ENCODE measurements at regions not wholly inside any gene's neighbourhood (a gene's known extent, or its start where the extent isn't known, plus 50 kb on each side); places are given as distances from the start of the nearest gene placed in this dataset.
"Not testable (repeated sequence)": the region's sequence is repeated elsewhere in the genome, so short reads cannot be mapped to it uniquely, and the experiment has no call there.

DNA sequence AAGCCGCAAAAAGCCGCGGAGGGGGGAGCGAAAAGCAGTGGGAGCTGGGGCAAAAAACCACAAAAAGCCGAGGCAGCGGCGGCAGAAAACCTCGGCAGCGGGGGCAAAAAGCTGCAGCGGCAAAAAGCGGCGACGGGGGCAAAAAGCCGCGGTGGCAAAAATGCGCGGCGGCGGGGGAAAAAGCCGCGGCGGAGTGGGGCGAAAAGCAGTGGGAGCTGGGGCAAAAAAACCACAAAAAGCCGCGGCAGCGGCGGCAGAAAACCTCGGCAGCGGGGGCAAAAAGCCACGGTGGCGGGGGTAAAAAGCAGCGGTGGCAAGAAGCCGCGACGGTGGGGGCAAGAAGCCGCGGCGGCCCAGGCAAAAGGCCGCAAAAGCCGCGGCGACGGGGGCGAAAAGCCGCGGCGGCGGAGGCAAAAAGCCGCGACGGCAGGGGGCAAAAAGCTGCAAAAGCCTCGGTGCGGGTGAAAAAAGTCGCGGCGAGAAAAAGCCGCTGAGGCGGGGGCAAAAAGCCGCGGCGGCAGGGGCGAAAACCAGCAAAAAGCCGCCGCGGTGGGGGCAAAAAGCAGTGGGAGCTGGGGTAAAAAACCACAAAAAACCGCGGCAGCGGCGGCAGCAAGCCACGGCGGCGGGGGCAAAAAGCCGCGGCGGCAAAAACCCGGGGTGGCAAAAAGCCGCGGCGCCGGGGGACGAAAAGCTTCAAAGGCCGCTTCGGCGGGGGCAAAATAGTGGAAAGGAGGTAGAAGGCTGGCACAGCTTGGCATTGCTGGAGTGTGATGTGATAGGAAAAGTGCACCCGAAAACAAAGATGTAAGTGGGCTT lies 135.9 kb downstream of the ZNF92 start:
- DNase-seq (ENCODE audit: low read depth in 1 of 2, low spot score in 1 of 2), result no peak

DNA sequence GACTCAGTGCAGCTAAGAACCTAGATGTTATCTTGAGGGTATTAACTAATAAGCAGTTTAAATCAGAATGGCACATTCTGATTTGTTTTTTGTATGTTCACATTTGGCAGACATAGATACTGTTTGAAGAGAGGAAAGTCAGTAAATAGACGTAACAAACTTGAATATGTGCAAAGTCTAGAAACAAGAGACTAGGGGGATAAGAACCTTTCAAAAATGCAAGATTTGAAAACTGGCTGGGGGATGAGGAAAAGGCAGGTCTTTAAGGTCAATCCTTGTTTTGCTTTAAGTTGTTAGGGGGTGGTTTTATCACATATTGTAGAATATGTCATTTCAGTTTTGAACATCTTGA lies 136.5 kb downstream of the ZNF92 start:
- DNase-seq (ENCODE audit: low read depth in 1 of 2, low spot score in 1 of 2), result not testable (repeated sequence)

DNA sequence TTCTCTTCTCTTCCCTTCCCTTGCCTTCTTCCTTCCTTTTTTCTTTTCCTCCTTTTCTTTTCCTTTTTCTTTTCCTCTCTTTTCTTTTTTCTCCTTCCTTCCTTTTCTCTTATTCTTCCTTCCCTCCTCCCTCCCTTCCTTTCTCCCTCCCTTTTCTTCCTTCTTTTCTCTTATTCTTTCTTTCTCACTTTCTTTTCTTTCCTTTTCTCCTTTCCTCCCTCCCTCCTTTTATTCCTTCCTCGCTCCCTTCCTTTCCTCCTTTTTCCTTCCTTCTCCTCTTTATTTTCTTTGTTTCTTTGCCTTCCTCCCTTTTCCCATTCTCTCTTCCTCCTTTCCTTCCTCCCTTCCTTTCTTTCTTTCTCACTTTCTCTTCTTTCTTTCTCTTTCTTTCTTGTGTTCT lies 146.1 kb downstream of the ZNF92 start:
- not testable (repeated sequence) for DNase-seq (ENCODE audit: low read depth in 1 of 2, low spot score in 1 of 2)

DNA sequence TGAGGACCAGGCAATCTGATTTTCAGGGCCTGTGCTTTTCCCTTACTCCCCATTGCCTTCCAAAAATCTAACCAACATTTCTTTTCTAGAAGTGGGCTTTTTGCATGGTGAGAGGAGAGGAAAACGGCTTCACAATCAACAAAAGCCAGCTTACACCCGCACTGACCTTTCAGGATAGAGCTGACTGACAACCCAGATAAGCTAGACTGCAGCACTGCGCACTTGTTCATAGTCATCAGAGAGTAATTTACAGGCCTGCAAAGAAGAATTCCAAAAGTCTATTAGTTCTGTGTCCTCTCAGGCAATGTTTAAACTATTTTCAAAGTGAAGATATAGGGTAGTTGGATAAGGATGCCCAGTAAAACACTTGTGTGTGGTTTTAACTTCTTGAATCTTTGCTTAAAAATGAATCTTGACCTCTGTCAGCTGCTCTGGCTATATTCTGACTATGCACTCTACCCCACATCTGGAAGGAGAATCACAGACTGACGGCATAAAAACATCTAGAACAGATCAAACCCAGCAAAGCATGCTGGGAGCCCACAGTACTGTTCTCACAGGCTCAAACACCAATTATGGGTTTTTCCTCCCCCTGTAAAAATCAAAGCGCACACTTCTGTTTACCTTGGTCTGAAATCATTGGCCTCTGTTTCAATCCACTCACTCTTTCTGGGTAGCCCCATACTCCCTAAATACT lies 172.0 kb downstream of the ZNF92 start:
- DNase-seq (ENCODE audit: low read depth in 1 of 2, low spot score in 1 of 2), result not testable (repeated sequence)

DNA sequence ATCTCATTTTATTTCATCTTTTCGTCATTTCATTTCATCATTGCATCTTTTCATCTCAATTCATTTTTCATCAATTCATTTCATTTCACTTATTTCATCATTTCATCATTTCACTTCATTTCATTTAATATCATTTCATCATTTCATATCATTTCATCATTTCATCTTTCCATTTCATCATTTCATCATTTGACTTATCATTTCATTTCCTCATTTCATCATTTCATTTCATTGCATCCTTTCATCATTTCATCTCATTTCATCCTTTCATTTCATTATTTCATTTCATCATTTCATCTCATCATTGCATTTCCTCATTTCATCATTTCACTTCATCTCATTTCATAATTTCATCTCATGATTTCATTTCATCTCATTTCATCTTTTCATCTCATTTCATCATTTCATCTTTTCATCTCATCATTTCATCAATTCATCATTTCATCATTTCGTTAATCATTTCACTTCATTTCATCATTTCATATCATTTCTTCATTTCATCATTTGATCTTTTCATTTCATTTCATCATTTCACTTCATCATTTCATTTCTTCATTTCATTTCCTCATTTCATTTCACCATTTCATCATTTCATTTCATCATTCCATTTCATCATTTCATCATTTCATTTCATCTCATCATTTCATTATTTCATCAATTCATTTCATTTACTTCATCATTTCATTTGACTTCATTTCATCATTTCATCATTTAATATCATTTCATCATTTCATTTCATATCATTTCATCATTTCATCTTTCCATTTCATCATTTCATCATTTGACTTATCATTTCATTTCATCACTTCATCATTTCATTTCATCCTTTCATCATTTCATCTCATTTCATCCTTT lies 176.2 kb downstream of the ZNF92 start:
- not testable (repeated sequence) for DNase-seq (ENCODE audit: low read depth in 1 of 2, low spot score in 1 of 2)

DNA sequence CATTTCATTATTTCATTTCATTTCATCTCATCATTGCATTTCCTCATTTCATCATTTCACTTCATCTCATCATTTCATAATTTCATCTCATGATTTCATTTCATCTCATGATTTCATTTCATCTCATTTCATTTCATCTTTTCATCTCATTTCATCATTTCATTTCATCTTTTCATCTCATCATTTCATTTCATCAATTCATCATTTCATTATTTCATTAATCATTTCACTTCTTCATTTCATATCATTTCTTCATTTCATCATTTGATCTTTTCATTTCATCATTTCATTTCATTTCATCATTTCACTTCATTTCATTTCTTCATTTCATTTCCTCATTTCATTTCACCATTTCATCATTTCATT lies 176.8 kb downstream of the ZNF92 start:
- DNase-seq (ENCODE audit: low read depth in 1 of 2, low spot score in 1 of 2), result not testable (repeated sequence)

DNA sequence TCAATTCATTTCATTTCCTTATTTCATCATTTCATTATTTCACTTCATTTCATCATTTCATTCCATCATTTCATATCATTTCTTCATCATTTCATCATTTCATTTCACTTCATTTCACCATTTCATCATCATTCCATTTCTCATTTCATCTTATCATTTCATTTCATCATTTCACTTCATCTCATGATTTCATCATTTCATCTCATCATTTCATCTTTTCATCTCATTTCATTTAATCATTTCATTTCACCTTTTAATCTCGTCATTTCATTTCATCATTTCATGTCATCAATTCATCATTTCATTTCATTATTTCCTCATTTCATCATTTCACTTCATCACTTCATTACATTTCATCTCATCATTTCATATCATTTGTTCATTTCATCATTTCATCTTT lies 177.4 kb downstream of the ZNF92 start:
- DNase-seq (ENCODE audit: low read depth in 1 of 2, low spot score in 1 of 2), result not testable (repeated sequence)

DNA sequence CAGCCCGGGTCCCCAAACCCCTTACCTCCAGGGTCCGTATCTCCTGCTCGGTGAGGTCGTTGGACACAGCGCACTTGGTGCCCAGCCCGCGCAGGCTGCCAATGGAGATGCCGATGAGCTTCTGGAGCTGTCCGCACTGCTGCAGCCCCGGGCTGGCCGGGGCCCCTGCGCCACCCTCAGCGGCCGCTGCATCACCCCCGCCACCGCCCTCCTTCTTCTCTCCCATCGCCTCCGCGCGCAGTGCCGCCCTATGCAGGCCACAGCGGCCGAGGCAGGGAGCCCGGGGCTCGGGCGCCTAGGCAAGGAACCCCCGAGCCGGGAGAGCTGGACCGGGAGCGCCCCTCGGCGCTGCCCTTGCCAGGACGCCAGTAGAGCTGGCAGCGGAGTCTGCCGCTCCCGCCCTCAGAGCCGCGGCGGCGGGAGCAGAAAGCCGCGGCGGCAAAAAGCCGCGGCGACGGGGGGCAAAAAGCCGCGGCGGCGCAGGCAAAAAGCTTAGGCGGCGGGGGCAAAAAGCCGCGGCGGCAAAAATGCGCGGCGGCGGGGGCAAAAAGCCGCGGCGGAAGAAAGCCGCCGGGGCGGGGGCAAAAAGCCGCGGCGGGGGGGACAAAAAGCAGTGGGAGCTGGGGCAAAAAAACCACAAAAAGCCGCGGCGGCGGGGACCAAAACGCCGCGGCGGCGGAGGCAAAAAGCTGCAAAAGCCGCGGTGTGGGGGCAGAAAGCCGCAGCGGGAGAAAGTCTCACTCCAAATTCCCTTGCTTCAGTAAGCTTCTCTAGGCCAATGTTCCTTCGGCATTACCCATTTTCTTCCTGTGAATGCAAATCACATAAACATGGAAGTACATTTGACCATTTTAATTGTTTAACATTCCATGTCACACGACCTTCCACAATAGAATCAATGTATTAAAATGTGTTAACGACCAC lies 181.2 kb downstream of the ZNF92 start:
- DNase-seq (ENCODE audit: low read depth in 1 of 2, low spot score in 1 of 2), result not testable (repeated sequence)

DNA sequence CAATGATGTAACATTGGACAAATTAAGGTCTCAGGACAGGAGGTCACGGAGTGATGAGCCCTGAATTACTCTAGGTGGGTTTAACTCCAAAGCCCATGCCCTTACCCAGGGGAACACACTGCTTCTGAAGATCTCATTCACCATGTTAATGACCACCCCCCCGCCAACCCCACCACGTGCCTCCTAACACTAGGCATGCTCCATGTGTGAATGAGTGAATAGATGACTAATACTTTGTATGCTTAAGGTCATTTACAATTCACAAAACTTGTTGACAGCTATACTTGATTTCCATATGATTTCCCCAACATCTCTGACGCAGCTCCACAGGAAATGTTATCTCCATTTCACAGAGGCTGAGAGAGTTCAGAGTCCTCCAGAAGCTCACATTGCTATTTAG lies 184.9 kb downstream of the ZNF92 start:
- DNase-seq (ENCODE audit: low read depth in 1 of 2, low spot score in 1 of 2), result not testable (repeated sequence)

DNA sequence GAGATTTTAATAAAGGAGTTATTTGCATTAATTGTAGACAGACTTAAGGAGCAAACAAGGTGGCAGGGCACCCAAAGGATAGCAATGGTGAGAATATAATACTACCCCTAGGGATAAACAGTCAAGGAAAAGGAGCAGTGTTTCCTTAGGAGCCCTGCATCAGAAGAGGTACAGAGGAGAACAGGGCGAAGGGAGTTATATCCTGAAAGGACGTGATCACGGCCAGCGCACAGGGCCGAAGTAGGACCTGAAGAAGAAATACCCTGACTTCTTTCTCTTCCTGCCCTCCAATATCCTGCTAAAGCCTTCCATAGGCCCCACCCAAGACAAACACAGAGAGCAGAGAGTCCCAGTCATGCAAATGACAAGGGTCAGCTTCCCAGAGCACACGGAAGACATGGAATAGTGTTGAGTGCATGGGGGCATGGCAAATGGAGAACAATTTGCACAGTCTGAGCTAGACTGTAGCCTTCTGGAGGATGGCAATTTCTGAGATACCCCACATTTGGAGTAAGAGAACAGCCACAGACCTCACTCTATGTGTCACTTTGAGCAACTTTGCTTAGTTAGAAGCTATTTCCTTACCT lies 188.2 kb downstream of the ZNF92 start:
- not testable (repeated sequence) for DNase-seq (ENCODE audit: low read depth in 1 of 2, low spot score in 1 of 2)

DNA sequence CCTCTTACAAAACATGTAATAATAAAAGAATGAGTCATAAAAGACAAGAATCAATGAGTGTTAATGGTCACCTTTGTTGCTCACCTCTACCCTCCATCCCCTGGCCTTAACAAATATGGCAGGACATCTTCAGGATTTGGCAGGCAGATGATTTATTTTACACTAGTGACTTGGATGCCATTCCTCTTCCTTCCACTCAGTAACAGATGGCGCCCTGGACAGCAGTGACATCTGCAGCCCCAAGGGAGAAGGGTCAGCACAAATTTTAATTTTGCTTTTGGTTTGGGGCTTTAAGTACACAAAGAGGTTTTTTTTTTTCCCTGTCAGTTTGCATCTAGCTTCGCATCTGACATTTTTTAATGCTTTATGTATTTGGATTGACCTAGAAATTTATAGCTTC lies 188.9 kb downstream of the ZNF92 start:
- DNase-seq (ENCODE audit: low read depth in 1 of 2, low spot score in 1 of 2), result not testable (repeated sequence)

DNA sequence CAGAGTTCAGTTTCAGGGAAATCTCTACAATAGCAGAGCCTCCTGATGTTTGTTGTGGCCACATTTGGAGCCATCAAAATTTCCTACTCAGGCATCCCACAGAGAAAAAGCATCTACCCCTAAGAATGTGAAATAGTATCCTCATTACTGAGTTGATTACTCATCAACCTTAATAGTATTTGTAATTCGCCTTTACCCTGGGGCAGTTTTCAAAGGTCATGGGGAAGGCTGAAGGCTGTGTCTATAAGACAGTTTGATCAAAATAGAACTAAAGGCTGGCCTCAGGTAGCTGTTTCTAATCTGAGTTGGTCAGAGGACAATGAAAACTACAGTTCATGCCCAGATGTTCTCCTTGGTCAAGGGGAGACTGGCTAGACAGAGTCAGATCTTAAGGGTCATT lies 189.7 kb downstream of the ZNF92 start:
- DNase-seq (ENCODE audit: low read depth in 1 of 2, low spot score in 1 of 2), result not testable (repeated sequence)

DNA sequence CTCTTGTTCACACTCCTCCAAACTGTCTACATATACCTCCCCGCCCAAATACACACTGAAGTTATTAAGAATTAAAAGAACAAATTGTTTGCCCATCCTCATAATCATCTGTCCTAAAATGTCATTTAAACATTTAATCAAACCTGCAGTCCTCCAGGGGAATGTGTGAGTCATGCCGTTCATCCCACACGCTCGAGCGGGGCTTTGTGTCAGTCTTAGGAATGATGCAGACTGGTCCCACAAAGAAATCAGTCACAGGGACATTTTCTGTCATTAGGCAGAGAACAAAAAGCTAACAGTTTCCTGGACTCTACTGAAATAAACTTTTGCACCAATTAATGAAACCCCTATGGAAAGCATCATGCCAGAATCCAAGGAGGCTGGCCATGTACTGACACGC lies 194.6 kb downstream of the ZNF92 start:
- not testable (repeated sequence) for DNase-seq (ENCODE audit: low read depth in 1 of 2, low spot score in 1 of 2)

DNA sequence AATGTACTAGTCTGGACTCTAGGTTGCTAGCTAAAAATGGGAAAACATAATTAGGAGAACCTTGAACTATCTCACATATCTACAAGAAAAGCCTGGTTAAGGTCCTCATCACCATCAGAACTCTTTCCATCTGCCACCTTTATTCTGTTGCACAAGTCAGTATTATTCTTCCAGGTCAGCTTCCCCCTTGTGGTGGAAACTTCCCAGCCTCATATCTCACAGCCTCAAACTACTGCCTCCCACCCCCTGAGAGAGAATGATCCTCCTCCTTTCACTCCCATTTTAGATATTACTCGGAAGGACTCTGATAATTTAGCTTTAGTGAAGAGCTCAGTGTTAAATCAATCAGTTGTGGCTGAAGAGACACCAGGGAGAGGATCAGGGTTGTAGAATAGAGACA lies 197.3 kb downstream of the ZNF92 start:
- not testable (repeated sequence) for DNase-seq (ENCODE audit: low read depth in 1 of 2, low spot score in 1 of 2)

DNA sequence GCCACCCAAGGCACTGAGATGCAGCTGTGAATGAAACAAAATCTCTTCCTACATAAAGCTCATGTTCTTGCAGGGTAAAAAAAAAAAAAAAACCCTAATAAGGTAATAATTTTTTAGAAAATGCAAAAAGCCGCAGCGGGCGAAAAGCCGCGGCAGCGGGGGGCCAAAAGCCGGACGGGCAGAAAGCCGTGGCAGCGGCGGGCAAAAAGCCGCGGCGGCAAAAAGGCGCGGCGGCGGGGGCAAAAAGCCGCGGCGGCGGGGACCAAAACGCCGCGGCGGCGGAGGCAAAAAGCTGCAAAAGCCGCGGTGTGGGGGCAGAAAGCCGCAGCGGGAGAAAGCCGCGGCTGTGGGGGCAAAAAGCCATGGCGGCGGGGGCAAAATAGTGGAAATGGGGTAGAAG lies 198.9 kb downstream of the ZNF92 start:
- DNase-seq (ENCODE audit: low read depth in 1 of 2, low spot score in 1 of 2), result not testable (repeated sequence)

DNA sequence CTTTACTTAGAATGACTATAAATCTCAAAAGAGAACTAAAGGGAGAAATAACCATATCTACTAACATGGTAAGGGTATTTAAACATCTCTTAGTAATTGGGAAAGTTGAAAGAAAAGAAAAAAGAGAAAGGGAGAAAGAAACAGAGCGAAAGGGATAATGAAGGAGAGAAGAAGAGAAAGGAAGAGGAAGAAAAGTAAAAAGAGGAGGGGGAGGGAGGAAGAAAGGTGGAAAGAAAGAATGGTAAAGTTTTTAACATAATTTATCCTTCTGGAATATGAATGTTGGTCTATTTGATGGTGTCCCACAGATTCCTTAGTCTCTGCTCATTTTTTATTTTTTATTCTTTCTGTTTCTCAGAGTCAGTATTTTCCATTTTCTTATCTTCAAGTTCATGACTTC lies 202.7 kb downstream of the ZNF92 start:
- not testable (repeated sequence) for DNase-seq (ENCODE audit: low read depth in 1 of 2, low spot score in 1 of 2)

DNA sequence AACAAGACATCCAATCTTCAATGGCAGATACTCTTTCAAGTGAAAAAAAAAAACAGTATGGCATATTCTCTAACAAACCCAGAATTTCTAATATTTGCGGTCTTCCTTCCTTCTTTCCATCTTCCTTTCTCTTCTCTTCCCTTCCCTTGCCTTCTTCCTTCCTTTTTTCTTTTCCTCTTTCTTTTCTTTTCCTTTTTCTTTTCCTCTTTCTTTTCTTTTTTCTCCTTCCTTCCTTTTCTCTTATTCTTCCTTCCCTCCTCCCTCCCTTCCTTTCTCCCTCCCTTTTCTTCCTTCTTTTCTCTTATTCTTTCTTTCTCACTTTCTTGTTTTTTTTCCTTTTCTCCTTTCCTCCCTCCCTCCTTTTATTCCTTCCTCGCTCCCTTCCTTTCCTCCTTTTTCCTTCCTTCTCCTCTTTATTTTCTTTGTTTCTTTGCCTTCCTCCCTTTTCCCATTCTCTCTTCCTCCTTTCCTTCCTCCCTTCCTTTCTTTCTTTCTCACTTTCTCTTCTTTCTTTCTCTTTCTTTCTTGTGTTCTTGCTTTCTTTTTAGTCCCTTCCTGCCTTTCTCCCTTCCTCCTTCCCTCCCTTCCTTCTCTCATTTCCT lies 209.0 kb downstream of the ZNF92 start:
- not testable (repeated sequence) for DNase-seq (ENCODE audit: low read depth in 1 of 2, low spot score in 1 of 2)

DNA sequence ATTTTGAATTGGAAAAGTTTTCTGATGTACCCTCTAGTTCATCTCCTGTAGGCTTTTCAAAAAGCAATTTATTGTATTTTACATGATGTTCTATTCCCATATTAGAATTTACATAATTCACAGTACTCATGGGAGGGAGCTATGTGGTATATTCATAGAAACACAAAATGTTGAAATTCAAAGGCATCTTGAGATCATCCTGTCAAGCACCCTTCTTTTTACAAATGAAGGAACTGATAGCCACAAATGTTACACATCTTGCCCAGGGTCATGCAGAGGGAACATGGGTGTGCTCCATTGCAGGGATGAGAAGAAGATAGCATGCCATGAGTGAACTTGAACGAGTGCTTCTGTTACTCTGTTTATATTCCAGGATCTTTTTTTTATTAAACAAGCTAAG lies 228.8 kb downstream of the ZNF92 start:
- DNase-seq (ENCODE audit: low read depth in 1 of 2, low spot score in 1 of 2), result not testable (repeated sequence)

DNA sequence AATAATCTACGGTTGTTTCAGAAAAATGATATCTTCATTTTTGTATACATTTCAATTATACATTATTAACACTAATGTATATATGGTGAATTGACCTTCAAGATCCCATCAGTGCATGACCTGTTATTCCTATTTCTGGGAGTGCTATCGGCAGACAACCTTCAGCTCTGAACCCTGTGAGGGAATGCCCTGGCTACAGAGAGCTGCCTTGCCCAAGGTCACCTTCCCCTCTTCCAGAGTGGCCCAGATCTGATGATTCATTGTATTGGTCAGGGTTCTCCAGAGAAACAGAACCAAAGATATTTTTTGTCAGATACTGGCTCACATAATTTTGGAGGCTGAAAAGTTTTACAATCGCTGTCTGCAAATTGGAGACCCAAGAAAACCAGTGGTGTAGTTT lies 235.5 kb downstream of the ZNF92 start:
- DNase-seq (ENCODE audit: low read depth in 1 of 2, low spot score in 1 of 2), result no peak
